ENCODE measurements at regions not wholly inside any gene's neighbourhood (a gene's known extent, or its start where the extent isn't known, plus 50 kb on each side); places are given as distances from the start of the nearest gene placed in this dataset.

DNA sequence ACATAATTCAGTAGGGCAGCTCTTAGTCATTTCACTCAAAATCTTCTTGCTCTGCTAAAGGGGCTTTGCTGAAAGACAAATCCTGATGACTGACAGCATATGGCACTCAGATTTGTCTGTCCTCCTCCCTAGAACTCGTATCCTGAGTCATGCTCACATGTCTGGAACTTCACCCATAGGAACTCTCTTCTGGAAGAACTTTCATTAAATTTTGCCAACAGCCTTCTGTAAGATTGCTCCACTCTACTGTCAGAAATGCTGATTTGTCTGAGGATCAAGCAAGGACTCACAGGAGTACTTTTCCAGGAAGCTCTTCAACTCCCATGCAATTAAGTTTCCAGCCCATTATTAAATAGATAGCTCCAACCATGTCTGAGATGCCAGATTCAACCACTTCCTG, 59.8 kb upstream of the SNX2 start:
- ATAC-seq (no peak), DNase-seq (ENCODE audit: low spot score) (no peak)

DNA sequence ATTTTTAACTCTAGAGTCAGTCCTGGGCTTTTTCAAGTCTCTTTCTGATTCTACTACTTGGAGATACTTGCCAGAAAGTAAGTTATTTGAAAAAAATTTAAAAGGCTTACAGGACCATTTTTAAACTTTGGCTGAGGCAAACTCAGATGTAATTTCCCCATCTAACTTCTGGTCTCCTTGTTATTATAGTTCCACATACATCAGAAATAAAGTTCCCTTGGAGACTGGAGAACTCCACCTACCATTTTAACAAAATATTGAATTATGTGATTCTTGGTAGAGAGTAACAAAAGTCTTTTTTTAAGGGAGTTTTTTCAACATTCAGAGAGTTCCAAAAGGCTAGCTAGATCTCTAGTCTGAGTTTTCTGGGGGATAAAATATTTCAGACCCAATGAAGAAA, 56.3 kb upstream of the SNX2 start:
- no peak for DNase-seq (ENCODE audit: low spot score)
- no peak for ATAC-seq

DNA sequence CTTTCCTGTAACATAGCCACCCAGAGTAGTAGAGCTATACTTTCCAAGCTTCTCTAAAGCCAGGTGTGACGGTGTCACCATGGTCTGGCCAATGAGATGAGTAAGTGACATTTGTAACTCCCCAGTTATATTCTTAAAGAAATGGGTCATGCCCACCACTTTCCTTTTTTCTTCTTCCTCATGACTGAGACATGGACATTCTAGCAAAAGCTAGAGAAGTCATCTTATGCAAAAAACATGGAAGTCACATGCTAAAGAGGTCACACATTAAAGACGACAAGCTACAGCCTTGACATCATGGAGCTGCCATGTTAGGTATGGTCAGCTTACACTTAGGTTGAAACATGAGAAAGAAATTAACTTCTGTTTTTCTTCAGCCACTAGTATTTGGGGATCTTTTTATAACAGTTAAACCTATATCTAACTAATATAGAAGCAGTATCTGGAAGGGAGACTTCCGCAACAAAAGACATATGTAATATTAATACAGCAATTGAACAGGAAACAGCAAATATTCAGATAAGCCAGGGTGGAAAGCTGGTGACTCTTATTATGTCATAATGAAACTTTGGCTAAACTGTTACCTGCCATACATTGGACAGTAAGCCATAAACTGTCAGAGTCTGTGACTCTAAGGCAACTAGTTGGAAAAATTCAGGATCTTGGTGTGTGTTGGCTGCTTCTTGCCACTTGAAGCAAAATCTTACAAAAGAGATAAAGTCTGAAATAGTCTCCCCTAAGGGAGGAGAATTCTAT, 54.7 kb upstream of the SNX2 start:
- no peak for DNase-seq (ENCODE audit: low spot score)
- ATAC-seq, result no peak

DNA sequence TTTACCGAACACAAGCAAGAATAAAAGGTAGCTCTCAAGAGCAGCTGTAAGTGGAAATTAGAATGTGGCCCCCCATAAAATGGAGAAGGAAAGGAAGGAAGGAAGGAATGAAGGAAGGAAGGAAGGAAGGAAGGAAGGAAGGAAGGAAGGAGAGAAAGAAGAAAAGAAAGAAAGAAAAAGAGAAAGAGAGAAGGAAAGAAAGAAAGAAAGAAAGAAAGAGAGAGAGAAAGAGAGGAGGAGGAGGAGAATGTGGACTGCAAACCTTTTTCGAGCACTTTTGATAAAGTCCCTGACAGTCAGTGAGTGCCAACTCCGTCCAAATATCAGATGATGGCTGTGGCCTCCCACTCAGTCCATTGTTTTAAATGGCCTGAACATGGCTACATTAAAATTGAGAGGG, 53.8 kb upstream of the SNX2 start:
- ATAC-seq, result no peak
- no peak for DNase-seq (ENCODE audit: low spot score)

DNA sequence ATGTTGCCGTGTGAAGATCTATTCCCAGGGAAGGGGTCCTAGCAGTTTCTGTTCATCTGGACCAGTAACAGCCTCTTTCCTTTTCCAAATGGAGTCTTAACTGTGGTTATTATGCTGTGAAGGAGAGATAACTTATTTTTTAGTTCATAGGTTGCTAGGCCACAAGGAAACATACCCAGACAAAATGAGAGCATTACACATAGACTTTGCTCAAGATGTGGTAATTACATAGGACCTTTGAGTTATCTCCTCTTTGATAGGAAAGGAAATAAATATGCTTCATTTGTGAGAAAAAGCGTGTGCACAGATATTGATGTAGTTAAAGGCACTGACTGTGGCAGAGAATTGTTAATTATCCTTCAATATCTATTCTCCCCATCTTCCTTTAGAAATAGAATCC, 52.5 kb upstream of the SNX2 start:
- no peak for DNase-seq (ENCODE audit: low spot score)
- no peak for ATAC-seq

DNA sequence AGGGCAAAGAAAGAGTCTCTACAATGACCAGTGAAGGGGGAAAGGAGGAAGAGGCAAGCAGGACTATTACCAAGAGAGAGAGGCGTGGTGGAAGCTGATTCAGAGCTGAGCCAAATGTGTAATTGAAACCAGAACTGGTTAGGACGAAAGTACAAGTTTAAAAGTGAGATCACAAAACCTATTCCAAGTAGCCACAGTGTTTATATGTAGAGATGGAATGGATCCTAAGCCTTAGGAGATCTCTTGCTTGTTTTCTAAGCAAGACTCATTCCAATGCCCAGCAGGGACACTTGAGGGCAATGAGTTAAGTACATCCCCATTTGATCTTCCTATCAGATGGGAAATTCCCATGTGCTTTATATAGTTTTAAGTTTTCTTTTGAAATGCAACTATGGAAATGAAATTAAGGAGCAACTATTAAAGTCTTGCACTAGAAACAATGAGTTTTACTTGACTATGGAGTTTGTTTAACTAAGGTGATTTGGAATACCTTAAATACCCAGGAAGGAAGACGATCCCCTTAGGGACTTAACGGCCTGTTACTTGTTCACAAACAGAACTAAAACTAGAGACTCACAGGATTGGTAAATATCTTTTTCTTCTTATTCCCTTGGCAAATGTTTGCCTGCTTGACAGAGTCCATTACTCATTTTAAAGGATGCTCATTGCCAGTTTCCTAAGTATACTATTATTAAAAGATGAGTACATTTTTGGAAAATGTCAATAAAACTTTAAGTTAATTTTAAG, 51.1 kb upstream of the SNX2 start:
- DNase-seq (ENCODE audit: low spot score) (no peak), ATAC-seq (no peak)

All from left lobe of liver (tissue), 2 donors.